ENCODE measurements at regions not wholly inside any gene's neighbourhood (a gene's known extent, or its start where the extent isn't known, plus 50 kb on each side); places are given as distances from the start of the nearest gene placed in this dataset.
"Not testable (repeated sequence)": the region's sequence is repeated elsewhere in the genome, so short reads cannot be mapped to it uniquely, and the experiment has no call there.

GRCh38 chr1:188497020-188497419 is 1668.3 kb downstream of the PLA2G4A start:
- no peak for DNase-seq

- DNase-seq, result no peak
Observed at GRCh38 chr1:188499690-188500089, 1670.9 kb downstream of the PLA2G4A start.

GRCh38 chr1:188514917-188515316 is 1686.2 kb downstream of the PLA2G4A start:
- DNase-seq, result no peak

GRCh38 chr1:188517139-188517538 is 1688.4 kb downstream of the PLA2G4A start:
- no peak for DNase-seq

- no peak for DNase-seq
Observed at GRCh38 chr1:188551176-188551575, 1722.4 kb downstream of the PLA2G4A start.

GRCh38 chr1:188557053-188557452 is 1728.3 kb downstream of the PLA2G4A start:
- no peak for DNase-seq

- no peak for DNase-seq
Observed at GRCh38 chr1:188582911-188583532, 1754.3 kb downstream of the PLA2G4A start.

- no peak for DNase-seq
Observed at GRCh38 chr1:188584119-188584518, 1755.4 kb downstream of the PLA2G4A start.

GRCh38 chr1:188590641-188591040 is 1761.9 kb downstream of the PLA2G4A start:
- no peak for DNase-seq

GRCh38 chr1:188594542-188595235 is 1765.9 kb downstream of the PLA2G4A start:
- no peak for DNase-seq

- no peak for DNase-seq
Observed at GRCh38 chr1:188599313-188599712, 1770.6 kb downstream of the PLA2G4A start.

GRCh38 chr1:188611432-188611831 is 1782.7 kb downstream of the PLA2G4A start:
- DNase-seq, result no peak

- no peak for DNase-seq
Observed at GRCh38 chr1:188615321-188615720, 1786.6 kb downstream of the PLA2G4A start.

- no peak for DNase-seq
Observed at GRCh38 chr1:188620236-188620635, 1791.5 kb downstream of the PLA2G4A start.

- no peak for DNase-seq
Observed at GRCh38 chr1:188641566-188642211, 1812.9 kb downstream of the PLA2G4A start.

GRCh38 chr1:188642704-188643103 is 1814.0 kb downstream of the PLA2G4A start:
- DNase-seq, result no peak

- no peak for DNase-seq
Observed at GRCh38 chr1:188652678-188653077, 1823.9 kb downstream of the PLA2G4A start.

GRCh38 chr1:188655966-188656365 is 1821.7 kb downstream of the BRINP3 start:
- not testable (repeated sequence) for DNase-seq

- DNase-seq, result no peak
Observed at GRCh38 chr1:188660572-188660971, 1817.1 kb downstream of the BRINP3 start.

GRCh38 chr1:188665477-188665876 is 1812.2 kb downstream of the BRINP3 start:
- no peak for DNase-seq

- DNase-seq, result no peak
Observed at GRCh38 chr1:188668083-188668482, 1809.6 kb downstream of the BRINP3 start.

GRCh38 chr1:188669728-188670382 is 1807.8 kb downstream of the BRINP3 start:
- no peak for DNase-seq

GRCh38 chr1:188670837-188671236 is 1806.8 kb downstream of the BRINP3 start:
- no peak for DNase-seq

GRCh38 chr1:188672153-188672552 is 1805.5 kb downstream of the BRINP3 start:
- DNase-seq, result no peak
